Osteoblast (primary cell): ENCODE measurements at regions not wholly inside any gene's neighbourhood (a gene's known extent, or its start where the extent isn't known, plus 50 kb on each side); places are given as distances from the start of the nearest gene placed in this dataset.

Source experiments
- DNase-seq: peaks from one replicate; pipeline ENCODE4 v3.0.0; 2011; ENCODE audit warnings: low spot score, mixed read lengths; ENCODE audit not compliant: insufficient read length; ENCODE audit errors: missing footprints
- H2AFZ ChIP-seq: 2 replicates; pipeline ENCODE4 v1.6.0; 2011; ENCODE audit warnings: mild to moderate bottlenecking, low read length
- H3K27ac ChIP-seq: 2 replicates; pipeline ENCODE4 v1.5.1; 2011; ENCODE audit warnings: mild to moderate bottlenecking, low read depth, low read length, moderate library complexity
- H3K27me3 ChIP-seq: 2 replicates; pipeline ENCODE4 v1.6.0; 2012; ENCODE audit warnings: mild to moderate bottlenecking, control low read depth, inconsistent platforms, low read length, moderate library complexity; ENCODE audit not compliant: insufficient read depth
- H3K36me3 ChIP-seq: 2 replicates; pipeline ENCODE4 v1.5.1; 2011; ENCODE audit warnings: mild to moderate bottlenecking, low read length, control low read depth, moderate library complexity; ENCODE audit not compliant: insufficient read depth
- H3K4me1 ChIP-seq: 2 replicates; pipeline ENCODE4 v1.5.1; 2011; ENCODE audit warnings: mild to moderate bottlenecking, low read length, control low read depth, moderate library complexity; ENCODE audit not compliant: insufficient read depth
- H3K4me2 ChIP-seq: 2 replicates; pipeline ENCODE4 v1.6.0; 2011; ENCODE audit warnings: mild to moderate bottlenecking, low read length; ENCODE audit not compliant: insufficient read depth
- H3K4me3 ChIP-seq: fragments of 200-600 bp; sonication (generic); 3 replicates; pipeline ENCODE4 v1.5.1; 2012; ENCODE audit warnings: mild to moderate bottlenecking, low read length, inconsistent platforms; ENCODE audit not compliant: insufficient read depth
- H3K79me2 ChIP-seq: 2 replicates; pipeline ENCODE4 v1.6.0; 2012; ENCODE audit warnings: mild to moderate bottlenecking, low read length, control low read depth, inconsistent platforms; ENCODE audit not compliant: insufficient read depth
- H3K9me3 ChIP-seq: 2 replicates; pipeline ENCODE4 v1.5.1; 2011; ENCODE audit warnings: low read depth, low read length, control low read depth
- H4K20me1 ChIP-seq: 2 replicates; pipeline ENCODE4 v1.6.0; 2012; ENCODE audit warnings: mild to moderate bottlenecking, low read length, control low read depth; ENCODE audit not compliant: insufficient read depth
- CTCF ChIP-seq: IDR thresholded peaks from 2 replicates; pipeline ENCODE4 v1.5.1; 2011; ENCODE audit warnings: mild to moderate bottlenecking, low read depth, low read length, moderate library complexity; ENCODE audit errors: extremely low read depth

- no peak for TF ChIP-seq CTCF
- Histone ChIP-seq H3K27me3 (peaks cover 13% of the 10 kb centered on the region), H4K20me1 (no peaks in the 10 kb centered on the region)
These were observed 87.8 kb upstream of the PCBD1 start for GRCh38 chr10:70976063-70976695.

GRCh38 chr10:70977625-70978024 is 89.3 kb upstream of the PCBD1 start:
- no peak for TF ChIP-seq CTCF
- H3K79me2 ChIP-seq, result no peaks in the 10 kb centered on the region
- no peak overlapping the region for H3K4me2 ChIP-seq
- H4K20me1 ChIP-seq, result no peaks in the 10 kb centered on the region
- peaks cover 13% of the 10 kb centered on the region for H3K27me3 ChIP-seq
- no peak overlapping the region for H3K27ac ChIP-seq
- no peak for DNase-seq
- H3K4me1 ChIP-seq, result no peaks in the 10 kb centered on the region
- H3K36me3 ChIP-seq, result no peaks in the 10 kb centered on the region
- no peaks in the 10 kb centered on the region for H3K9me3 ChIP-seq
- H2AFZ ChIP-seq, result no peak overlapping the region
- H3K4me3 ChIP-seq, result no peak overlapping the region

More at GRCh38 chr10:70976063-70976695, 87.8 kb upstream of the PCBD1 start:
- no peak overlapping the region for H3K27ac ChIP-seq
- no peaks in the 10 kb centered on the region for H3K36me3 ChIP-seq
- no peak overlapping the region for H3K4me2 ChIP-seq
- H2AFZ ChIP-seq, result no peak overlapping the region
- no peaks in the 10 kb centered on the region for H3K9me3 ChIP-seq
- H3K79me2 ChIP-seq, result no peaks in the 10 kb centered on the region
- H3K4me1 ChIP-seq, result no peaks in the 10 kb centered on the region
- no peak overlapping the region for H3K4me3 ChIP-seq
- DNase-seq, result no peak

GRCh38 chr10:70978181-70978580 is 89.8 kb upstream of the PCBD1 start:
- H3K79me2 ChIP-seq, result no peaks in the 10 kb centered on the region
- no peaks in the 10 kb centered on the region for H4K20me1 ChIP-seq
- no peak for TF ChIP-seq CTCF
- H2AFZ ChIP-seq, result no peak overlapping the region
- H3K4me3 ChIP-seq, result no peak overlapping the region
- peaks cover 15% of the 10 kb centered on the region for H3K27me3 ChIP-seq
- H3K27ac ChIP-seq, result no peak overlapping the region
- no peaks in the 10 kb centered on the region for H3K9me3 ChIP-seq
- H3K4me1 ChIP-seq, result no peaks in the 10 kb centered on the region
- DNase-seq, result no peak
- H3K4me2 ChIP-seq, result no peak overlapping the region
- H3K36me3 ChIP-seq, result no peaks in the 10 kb centered on the region

GRCh38 chr10:70978816-70979480 is 90.6 kb upstream of the PCBD1 start:
- H3K36me3 ChIP-seq, result no peaks in the 10 kb centered on the region
- peaks cover 20% of the 10 kb centered on the region for H3K27me3 ChIP-seq
- H3K27ac ChIP-seq, result no peak overlapping the region
- H3K4me2 ChIP-seq, result no peak overlapping the region
- no peaks in the 10 kb centered on the region for H3K4me1 ChIP-seq
- no peak for TF ChIP-seq CTCF
- no peaks in the 10 kb centered on the region for H4K20me1 ChIP-seq
- no peaks in the 10 kb centered on the region for H3K79me2 ChIP-seq
- H3K9me3 ChIP-seq, result no peaks in the 10 kb centered on the region
- H2AFZ ChIP-seq, result no peak overlapping the region
- no peak for DNase-seq
- no peak overlapping the region for H3K4me3 ChIP-seq
